Fibroblast of lung (primary cell): ENCODE measurements at regions not wholly inside any gene's neighbourhood (a gene's known extent, or its start where the extent isn't known, plus 50 kb on each side); places are given as distances from the start of the nearest gene placed in this dataset.

Experiments used
- DNase-seq, 2 donors: peaks; one replicate each; pipeline versions ENCODE4 v3.0.0 to v3.0.0-alpha.2; 2010; ENCODE audit warnings: low read depth in 2 of 2
- H2AFZ ChIP-seq: 2 replicates; pipeline ENCODE4 v1.5.1; 2012; ENCODE audit warnings: low read length, control low read depth, inconsistent platforms
- H3K27ac ChIP-seq: 2 replicates; pipeline ENCODE4 v1.5.1; 2011; ENCODE audit warnings: low read length, control low read depth; ENCODE audit not compliant: insufficient read depth
- H3K27me3 ChIP-seq: 2 replicates; pipeline ENCODE4 v1.5.1; 2011; ENCODE audit warnings: mild to moderate bottlenecking, low read length; ENCODE audit not compliant: control insufficient read depth, insufficient read depth
- H3K36me3 ChIP-seq: 2 replicates; pipeline ENCODE4 v1.5.1; 2011; ENCODE audit warnings: low read length; ENCODE audit not compliant: control insufficient read depth, insufficient read depth
- H3K4me1 ChIP-seq: 2 replicates; pipeline ENCODE4 v1.5.1; 2011; ENCODE audit warnings: low read length; ENCODE audit not compliant: control insufficient read depth, insufficient read depth; ENCODE audit errors: extremely low read depth
- H3K4me2 ChIP-seq: 2 replicates; pipeline ENCODE4 v1.5.1; 2011; ENCODE audit warnings: low read length, control low read depth; ENCODE audit not compliant: insufficient read depth; ENCODE audit errors: extremely low read depth
- H3K4me3 ChIP-seq, 4 experiments: fragments of 200-600 bp in 1 of 4; sonication (generic) in 1 of 4; replicated peaks in 1 of 4; 2 replicates each; pipeline ENCODE4 v1.5.1; 2011 to 2016; ENCODE audit warnings: low read length in 4 of 4, low read depth in 3 of 4, mild to moderate bottlenecking in 3 of 4, control low read depth in 2 of 4, inconsistent platforms in 1 of 4, mixed read lengths in 1 of 4; ENCODE audit not compliant: insufficient read depth in 1 of 4; ENCODE audit errors: control extremely low read depth in 1 of 4
- H3K79me2 ChIP-seq: 2 replicates; pipeline ENCODE4 v1.5.1; 2012; ENCODE audit warnings: mild to moderate bottlenecking, low read length, inconsistent platforms; ENCODE audit not compliant: control insufficient read depth, insufficient read depth
- H3K9ac ChIP-seq: 2 replicates; pipeline ENCODE4 v1.5.1; 2011; ENCODE audit warnings: mild to moderate bottlenecking, low read length, control low read depth; ENCODE audit not compliant: insufficient read depth
- H3K9me3 ChIP-seq: 2 replicates; pipeline ENCODE4 v1.5.1; 2012; ENCODE audit warnings: low read depth, low read length; ENCODE audit not compliant: control insufficient read depth, insufficient read depth
- H4K20me1 ChIP-seq: 2 replicates; pipeline ENCODE4 v1.5.1; 2011; ENCODE audit warnings: low read length; ENCODE audit not compliant: control insufficient read depth, insufficient read depth; ENCODE audit errors: extremely low read depth
- CTCF ChIP-seq, 2 donors: IDR thresholded peaks in 1 of 2; conservative IDR thresholded peaks in 1 of 2; 1 replicate in 1 of 2; 2 replicates in 1 of 2; pipeline ENCODE4 v1.5.1; 2011 to 2012; ENCODE audit warnings: low read length in 2 of 2, control low read depth in 1 of 2, inconsistent platforms in 1 of 2, low read depth in 1 of 2, mild to moderate bottlenecking in 1 of 2
- EZH2 ChIP-seq: IDR thresholded peaks from 2 replicates; pipeline ENCODE4 v1.5.1; 2012; ENCODE audit warnings: low read length, control low read depth, mild to moderate bottlenecking; ENCODE audit errors: missing control alignments

- DNase-seq = peak in 1 of 2 donors; percentile 36
- Histone ChIP-seq H2AFZ (no peak overlapping the region), H3K27me3 (peaks cover 11% of the 10 kb centered on the region), H3K27ac (no peak overlapping the region), H3K9me3 (no peaks in the 10 kb centered on the region), H3K9ac (no peak overlapping the region), H3K79me2 (no peaks in the 10 kb centered on the region), H4K20me1 (no peaks in the 10 kb centered on the region), H3K4me1 (no peaks in the 10 kb centered on the region), H3K4me2 (no peak overlapping the region), H3K36me3 (no peaks in the 10 kb centered on the region), H3K4me3 (no peak overlapping the region)
- TF ChIP-seq CTCF (conservative IDR thresholded peaks at IDR 0.05 in 1 of 2, IDR thresholded peaks at IDR 0.05 in 1 of 2; ENCODE audit: low read depth in 1 of 2, low read length in 2 of 2) (no peak), EZH2 (no peak)
Observed at GRCh38 chr2:45134726-45135125, 125.5 kb upstream of the SIX2 start.

- H3K79me2 ChIP-seq = no peaks in the 10 kb centered on the region
- no peak overlapping the region for H3K9ac ChIP-seq
- no peaks in the 10 kb centered on the region for H3K36me3 ChIP-seq
- H3K4me1 ChIP-seq = no peaks in the 10 kb centered on the region
- H4K20me1 ChIP-seq = no peaks in the 10 kb centered on the region
- TF ChIP-seq EZH2 = no peak
- TF ChIP-seq CTCF (conservative IDR thresholded peaks at IDR 0.05 in 1 of 2, IDR thresholded peaks at IDR 0.05 in 1 of 2; ENCODE audit: low read depth in 1 of 2, low read length in 2 of 2) = no peak
- H3K9me3 ChIP-seq = no peaks in the 10 kb centered on the region
- no peak for DNase-seq
- H3K4me3 ChIP-seq = no peak overlapping the region
- H3K27me3 ChIP-seq = peaks cover 11% of the 10 kb centered on the region
- no peak overlapping the region for H3K4me2 ChIP-seq
- no peak overlapping the region for H2AFZ ChIP-seq
- no peak overlapping the region for H3K27ac ChIP-seq
Observed at GRCh38 chr2:45134014-45134413, 124.8 kb upstream of the SIX2 start.

- DNase-seq = no peak
Observed at GRCh38 chr2:45132551-45132950, 123.3 kb upstream of the SIX2 start.

More at GRCh38 chr2:45132551-45132950, 123.3 kb upstream of the SIX2 start:
- H3K4me3 ChIP-seq = no peak overlapping the region
- H3K9ac ChIP-seq = no peak overlapping the region
- H3K4me1 ChIP-seq = peaks cover 5% of the 10 kb centered on the region
- no peaks in the 10 kb centered on the region for H3K9me3 ChIP-seq
- H3K36me3 ChIP-seq = no peaks in the 10 kb centered on the region
- H3K79me2 ChIP-seq = no peaks in the 10 kb centered on the region
- H3K27me3 ChIP-seq = peaks cover 7% of the 10 kb centered on the region
- H4K20me1 ChIP-seq = no peaks in the 10 kb centered on the region
- H2AFZ ChIP-seq = no peak overlapping the region
- H3K4me2 ChIP-seq = no peak overlapping the region
- TF ChIP-seq CTCF (conservative IDR thresholded peaks at IDR 0.05 in 1 of 2, IDR thresholded peaks at IDR 0.05 in 1 of 2; ENCODE audit: low read depth in 1 of 2, low read length in 2 of 2) (no peak), EZH2 (no peak)
- no peak overlapping the region for H3K27ac ChIP-seq
